Endodermal cell (in vitro differentiated cells): ENCODE measurements at regions not wholly inside any gene's neighbourhood (a gene's known extent, or its start where the extent isn't known, plus 50 kb on each side); places are given as distances from the start of the nearest gene placed in this dataset.

Experiments
- DNase-seq: peaks from one replicate; pipeline ENCODE4 v3.0.0-alpha.2; 2017
- H3K27ac ChIP-seq: 2 replicates; pipeline ENCODE4 v1.5.1; 2013; ENCODE audit warnings: mild to moderate bottlenecking, low read depth, low read length, moderate library complexity
- H3K27me3 ChIP-seq: 2 replicates; pipeline ENCODE4 v1.6.1; 2013; ENCODE audit warnings: mild to moderate bottlenecking, low read length, moderate library complexity; ENCODE audit not compliant: insufficient read depth, control insufficient read depth, poor library complexity, severe bottlenecking
- H3K36me3 ChIP-seq: 2 replicates; pipeline ENCODE4 v1.7.0; 2013; ENCODE audit warnings: mild to moderate bottlenecking, low read length, moderate library complexity; ENCODE audit not compliant: control insufficient read depth, insufficient read depth
- H3K4me1 ChIP-seq: one replicate; pipeline ENCODE4 v1.7.0; 2013; ENCODE audit warnings: low read length; ENCODE audit not compliant: control insufficient read depth, insufficient read depth
- H3K4me3 ChIP-seq: 2 replicates; pipeline ENCODE4 v1.5.1; 2013; ENCODE audit warnings: mild to moderate bottlenecking, low read length, moderate library complexity
- H3K9ac ChIP-seq: 2 replicates; pipeline ENCODE4 v1.6.1; 2013; ENCODE audit warnings: mild to moderate bottlenecking, low read length, moderate library complexity; ENCODE audit not compliant: poor library complexity, severe bottlenecking; ENCODE audit errors: extremely low read depth
- H3K9me3 ChIP-seq: 2 replicates; pipeline ENCODE4 v1.6.1; 2013; ENCODE audit warnings: mild to moderate bottlenecking, low read length, moderate library complexity; ENCODE audit not compliant: control insufficient read depth
- H3K27ac Mint-ChIP-seq: 2 replicates; pipeline ENCODE4 v1.8.0; 2020; ENCODE audit warnings: mixed read lengths
- H3K27me3 Mint-ChIP-seq: 2 replicates; pipeline ENCODE4 v1.8.0; 2021; ENCODE audit warnings: mild to moderate bottlenecking, mixed read lengths; ENCODE audit not compliant: insufficient read depth
- H3K36me3 Mint-ChIP-seq: 2 replicates; pipeline ENCODE4 v1.8.0; 2020; ENCODE audit warnings: low read depth, mixed read lengths
- H3K4me1 Mint-ChIP-seq: 2 replicates; pipeline ENCODE4 v1.8.0; 2020; ENCODE audit warnings: mixed read lengths
- H3K4me3 Mint-ChIP-seq: 2 replicates; pipeline ENCODE4 v1.8.0; 2020; ENCODE audit warnings: mild to moderate bottlenecking, moderate library complexity, mixed read lengths
- H3K9me3 Mint-ChIP-seq: 2 replicates; pipeline ENCODE4 v1.8.0; 2020; ENCODE audit warnings: mild to moderate bottlenecking, mixed read lengths
- WGBS, 2 experiments: methylation state at CpG; one replicate each; pipeline versions ENCODE4 v1.1.5 to v1.1.7; 2013; ENCODE audit warnings: missing lambda C conversion rate in 2 of 2, mixed read lengths in 1 of 2; ENCODE audit not compliant: insufficient coverage in 1 of 2, insufficient read length in 1 of 2; 5-methylcytosine and 5-hydroxymethylcytosine counted together
- TF ChIP-seq, protein P1 (sequence below): fragments of 200-600 bp; sonication (generic); conservative IDR thresholded peaks from 2 replicates; pipeline ENCODE4 v1.5.0; 2021; ENCODE audit warnings: antibody characterized with exemption, mild to moderate bottlenecking

DNA sequence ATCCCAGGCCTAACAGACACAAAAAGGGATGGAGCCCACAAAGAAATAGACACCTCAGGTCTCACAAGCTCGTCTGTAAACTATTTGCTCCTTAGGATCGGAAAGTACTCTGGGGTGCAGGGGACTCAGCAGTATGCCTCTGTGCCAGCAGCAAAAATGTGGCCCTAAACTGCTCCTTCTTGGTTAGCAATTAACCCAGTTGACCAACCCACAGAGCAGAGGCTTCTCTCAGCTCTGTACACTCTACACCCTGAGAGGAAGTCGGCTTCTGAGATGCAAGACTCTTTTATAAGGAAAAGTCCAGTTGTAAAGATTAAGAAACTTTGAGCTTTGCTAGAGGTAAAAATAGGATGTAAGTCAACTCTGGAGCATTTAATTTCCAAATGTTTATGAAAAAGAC, 156.3 kb upstream of the PRSS58 start:
- no peaks in the 10 kb centered on the region for H3K4me1 Mint-ChIP-seq
- H3K36me3 ChIP-seq = no peaks in the 10 kb centered on the region
- H3K27me3 ChIP-seq = no peaks in the 10 kb centered on the region
- no peaks in the 10 kb centered on the region for H3K27me3 Mint-ChIP-seq
- H3K9me3 Mint-ChIP-seq = no peaks in the 10 kb centered on the region
- no peak for DNase-seq
- WGBS, 2 experiments = 80 to 86% methylated on average over 2 to 3 of the region's 3 CpGs
- H3K4me1 ChIP-seq = no peaks in the 10 kb centered on the region
- H3K4me3 ChIP-seq = no peak overlapping the region
- H3K36me3 Mint-ChIP-seq = no peaks in the 10 kb centered on the region
- H3K27ac ChIP-seq = no peak overlapping the region
- H3K9ac ChIP-seq = no peak overlapping the region
- no peaks in the 10 kb centered on the region for H3K9me3 ChIP-seq
- no peak overlapping the region for H3K27ac Mint-ChIP-seq
- TF ChIP-seq, protein P1, sequence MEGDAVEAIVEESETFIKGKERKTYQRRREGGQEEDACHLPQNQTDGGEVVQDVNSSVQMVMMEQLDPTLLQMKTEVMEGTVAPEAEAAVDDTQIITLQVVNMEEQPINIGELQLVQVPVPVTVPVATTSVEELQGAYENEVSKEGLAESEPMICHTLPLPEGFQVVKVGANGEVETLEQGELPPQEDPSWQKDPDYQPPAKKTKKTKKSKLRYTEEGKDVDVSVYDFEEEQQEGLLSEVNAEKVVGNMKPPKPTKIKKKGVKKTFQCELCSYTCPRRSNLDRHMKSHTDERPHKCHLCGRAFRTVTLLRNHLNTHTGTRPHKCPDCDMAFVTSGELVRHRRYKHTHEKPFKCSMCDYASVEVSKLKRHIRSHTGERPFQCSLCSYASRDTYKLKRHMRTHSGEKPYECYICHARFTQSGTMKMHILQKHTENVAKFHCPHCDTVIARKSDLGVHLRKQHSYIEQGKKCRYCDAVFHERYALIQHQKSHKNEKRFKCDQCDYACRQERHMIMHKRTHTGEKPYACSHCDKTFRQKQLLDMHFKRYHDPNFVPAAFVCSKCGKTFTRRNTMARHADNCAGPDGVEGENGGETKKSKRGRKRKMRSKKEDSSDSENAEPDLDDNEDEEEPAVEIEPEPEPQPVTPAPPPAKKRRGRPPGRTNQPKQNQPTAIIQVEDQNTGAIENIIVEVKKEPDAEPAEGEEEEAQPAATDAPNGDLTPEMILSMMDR = no peak
- H3K4me3 Mint-ChIP-seq = no peak overlapping the region

DNA sequence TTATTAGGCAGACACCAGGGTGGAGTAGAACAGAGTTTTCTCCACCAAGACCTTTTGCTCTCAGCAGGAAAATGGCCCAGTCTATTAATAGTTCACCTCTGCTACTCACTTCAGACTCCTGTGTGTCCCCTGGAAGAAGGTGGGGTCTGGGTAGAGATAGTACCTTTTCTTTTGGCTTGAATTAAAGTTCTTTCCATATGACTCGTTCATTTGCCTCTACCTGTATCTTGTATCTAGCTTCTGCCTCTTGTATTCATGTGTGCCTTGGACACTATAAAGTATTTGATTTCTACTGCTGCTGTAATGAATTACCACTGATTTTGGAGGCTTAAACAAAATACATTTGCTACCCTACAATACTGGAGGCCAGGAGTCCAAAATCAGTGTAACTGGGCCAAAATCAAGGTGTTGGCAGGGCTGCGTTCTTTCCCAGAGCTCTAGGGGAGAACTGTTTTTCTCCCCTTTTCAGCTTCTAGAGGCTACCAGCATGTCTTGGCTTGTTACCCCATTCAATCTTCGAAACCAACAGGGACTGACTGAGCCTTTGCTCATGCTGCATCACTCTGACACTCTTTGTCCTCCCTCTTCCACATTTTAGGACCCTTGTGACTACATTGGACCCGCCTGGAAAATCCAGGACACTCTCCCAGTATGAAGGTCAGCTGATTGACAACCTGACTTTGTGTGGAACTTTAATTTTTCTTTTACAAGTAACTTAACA, 155.6 kb upstream of the PRSS58 start:
- Mint-ChIP-seq H3K36me3 (no peaks in the 10 kb centered on the region), H3K27me3 (no peaks in the 10 kb centered on the region), H3K4me3 (no peak overlapping the region), H3K4me1 (no peaks in the 10 kb centered on the region), H3K27ac (no peak overlapping the region), H3K9me3 (no peaks in the 10 kb centered on the region)
- 80 to 94% methylated on average over 3 to 4 of the region's 4 CpGs for WGBS, 2 experiments
- no peak overlapping the region for H3K4me3 ChIP-seq
- TF ChIP-seq, protein P1 = no peak
- no peaks in the 10 kb centered on the region for H3K36me3 ChIP-seq
- H3K27ac ChIP-seq = no peak overlapping the region
- H3K9ac ChIP-seq = no peak overlapping the region
- no peaks in the 10 kb centered on the region for H3K4me1 ChIP-seq
- DNase-seq = no peak
- H3K9me3 ChIP-seq = no peaks in the 10 kb centered on the region
- H3K27me3 ChIP-seq = no peaks in the 10 kb centered on the region

DNA sequence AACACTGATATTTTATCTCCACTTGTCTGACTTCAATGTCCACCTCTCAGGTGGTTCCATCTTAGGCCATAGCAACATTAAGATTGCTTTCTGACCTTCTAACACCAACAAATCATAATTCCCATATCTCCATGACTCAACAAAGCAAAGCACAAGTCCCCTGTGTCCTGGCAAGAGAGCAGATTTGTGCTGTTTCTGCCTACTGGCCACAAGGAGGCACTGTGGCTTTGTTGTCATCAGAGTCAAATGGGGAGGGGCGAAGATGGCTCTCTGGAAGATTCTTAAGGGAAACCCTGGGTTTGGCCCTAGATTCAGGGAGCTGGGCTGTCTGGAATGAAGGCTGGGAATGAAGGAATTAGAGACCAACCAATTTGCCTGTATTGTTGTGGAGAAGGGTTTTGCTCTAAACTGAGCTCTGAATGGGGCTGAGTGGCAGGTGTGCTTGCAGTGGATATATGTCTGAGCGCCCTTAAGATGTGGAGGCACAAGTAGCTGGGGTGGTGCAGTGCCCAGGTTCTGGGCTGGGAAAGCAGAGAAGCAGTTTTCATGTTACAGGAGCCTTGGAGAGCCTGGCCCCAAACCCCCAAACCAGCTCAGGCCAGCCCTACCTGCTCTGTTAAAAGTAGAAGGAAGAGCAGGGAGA, 154.8 kb upstream of the PRSS58 start:
- 84 to 86% methylated on average over 1 to 2 of the region's 2 CpGs for WGBS, 2 experiments

More for the DNA sequence above, 154.8 kb upstream of the PRSS58 start:
- no peak overlapping the region for H3K27ac ChIP-seq
- H3K9ac ChIP-seq = no peak overlapping the region
- no peaks in the 10 kb centered on the region for H3K27me3 ChIP-seq
- Mint-ChIP-seq H3K27ac (no peak overlapping the region), H3K4me3 (no peak overlapping the region), H3K4me1 (no peaks in the 10 kb centered on the region), H3K36me3 (no peaks in the 10 kb centered on the region), H3K27me3 (no peaks in the 10 kb centered on the region), H3K9me3 (no peaks in the 10 kb centered on the region)
- DNase-seq = peak; percentile 81
- no peak overlapping the region for H3K4me3 ChIP-seq
- TF ChIP-seq, protein P1 = peak; percentile 86
- no peaks in the 10 kb centered on the region for H3K36me3 ChIP-seq
- H3K9me3 ChIP-seq = no peaks in the 10 kb centered on the region
- no peaks in the 10 kb centered on the region for H3K4me1 ChIP-seq
